Fibroblast of mammary gland (primary cell): ENCODE measurements at regions not wholly inside any gene's neighbourhood (a gene's known extent, or its start where the extent isn't known, plus 50 kb on each side); places are given as distances from the start of the nearest gene placed in this dataset.

Experiments
- DNase-seq: peaks from one replicate; pipeline ENCODE4 v3.0.0-alpha.2; 2010; ENCODE audit warnings: low read depth
- H3K4me3 ChIP-seq: 2 replicates; pipeline ENCODE4 v1.5.1; 2011; ENCODE audit warnings: low read depth, mild to moderate bottlenecking, low read length, moderate library complexity; ENCODE audit not compliant: control insufficient read depth
- CTCF ChIP-seq: conservative IDR thresholded peaks from 2 replicates; pipeline ENCODE4 v1.5.1; 2011; ENCODE audit warnings: low read depth, low read length, inconsistent platforms; ENCODE audit not compliant: control insufficient read depth, insufficient read depth

- H3K4me3 ChIP-seq = no peak overlapping the region
- no peak for TF ChIP-seq CTCF
- DNase-seq = peak; percentile 66
Observed at GRCh38 chr16:17784073-17784472, 313.3 kb upstream of the XYLT1 start.

GRCh38 chr16:17780181-17780580 is 309.4 kb upstream of the XYLT1 start:
- H3K4me3 ChIP-seq = no peak overlapping the region
- no peak for TF ChIP-seq CTCF
- peak; percentile 68 for DNase-seq

- peak; percentile 71 for DNase-seq
- no peak overlapping the region for H3K4me3 ChIP-seq
- no peak for TF ChIP-seq CTCF
Observed at GRCh38 chr16:17777408-17777863, 306.7 kb upstream of the XYLT1 start.

- peak; percentile 24 for DNase-seq
- no peak for TF ChIP-seq CTCF
- no peak overlapping the region for H3K4me3 ChIP-seq
Observed at GRCh38 chr16:17776888-17777287, 306.1 kb upstream of the XYLT1 start.

GRCh38 chr16:17776465-17776864 is 305.7 kb upstream of the XYLT1 start:
- no peak for DNase-seq
- TF ChIP-seq CTCF = no peak
- H3K4me3 ChIP-seq = no peak overlapping the region

GRCh38 chr16:17775061-17775460 is 304.3 kb upstream of the XYLT1 start:
- H3K4me3 ChIP-seq = no peak overlapping the region
- TF ChIP-seq CTCF = no peak
- DNase-seq = peak; percentile 34

GRCh38 chr16:17773698-17774101 is 302.9 kb upstream of the XYLT1 start:
- no peak for TF ChIP-seq CTCF
- H3K4me3 ChIP-seq = no peak overlapping the region
- peak; percentile 83 for DNase-seq
